ENCODE measurements at regions not wholly inside any gene's neighbourhood (a gene's known extent, or its start where the extent isn't known, plus 50 kb on each side); places are given as distances from the start of the nearest gene placed in this dataset.

DNA sequence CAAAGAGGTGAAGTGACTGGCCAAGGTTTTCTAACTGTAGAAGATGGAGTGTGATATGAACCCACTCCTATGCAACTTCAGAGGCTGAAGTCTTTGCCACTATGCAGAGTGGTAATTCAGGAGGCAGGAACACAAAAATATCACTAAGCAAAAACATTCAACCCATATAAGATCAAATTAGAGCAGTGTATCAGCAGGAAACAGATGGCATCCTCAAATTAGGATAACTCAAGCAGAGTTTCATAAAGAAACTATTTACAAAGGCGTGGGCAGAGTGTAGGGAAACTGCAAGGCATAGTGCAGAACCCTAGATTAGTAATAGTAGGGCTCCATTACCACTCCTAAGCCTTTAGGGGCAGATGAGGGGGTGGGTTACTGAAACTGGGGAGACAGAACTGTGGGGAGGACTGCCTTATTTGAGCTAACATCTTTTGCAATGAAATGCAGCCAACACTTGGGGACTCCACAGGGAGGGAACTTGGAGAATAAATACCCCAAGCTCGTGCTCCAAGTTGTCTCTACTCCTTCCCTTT lies 72.2 kb downstream of the PTTG1 start:
- no peak for TF ChIP-seq EP300 (IDR thresholded peaks at IDR 0.05; ENCODE audit: borderline replicate concordance)
- no peak for TF ChIP-seq CREB1 (IDR thresholded peaks at IDR 0.05; ENCODE audit: low read depth)
- TF ChIP-seq, protein P1, sequence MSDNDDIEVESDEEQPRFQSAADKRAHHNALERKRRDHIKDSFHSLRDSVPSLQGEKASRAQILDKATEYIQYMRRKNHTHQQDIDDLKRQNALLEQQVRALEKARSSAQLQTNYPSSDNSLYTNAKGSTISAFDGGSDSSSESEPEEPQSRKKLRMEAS (IDR thresholded peaks at IDR 0.05), result no peak
- no peak for TF ChIP-seq TEAD4 (IDR thresholded peaks at IDR 0.05)
